Stromal cell of bone marrow (primary cell): ENCODE measurements at regions not wholly inside any gene's neighbourhood (a gene's known extent, or its start where the extent isn't known, plus 50 kb on each side); places are given as distances from the start of the nearest gene placed in this dataset.
"Not testable (repeated sequence)": the region's sequence is repeated elsewhere in the genome, so short reads cannot be mapped to it uniquely, and the experiment has no call there.

Experiments
- DNase-seq: peaks from one replicate; pipeline ENCODE4 v3.0.0-alpha.2; 2012; ENCODE audit warnings: low read depth

DNA sequence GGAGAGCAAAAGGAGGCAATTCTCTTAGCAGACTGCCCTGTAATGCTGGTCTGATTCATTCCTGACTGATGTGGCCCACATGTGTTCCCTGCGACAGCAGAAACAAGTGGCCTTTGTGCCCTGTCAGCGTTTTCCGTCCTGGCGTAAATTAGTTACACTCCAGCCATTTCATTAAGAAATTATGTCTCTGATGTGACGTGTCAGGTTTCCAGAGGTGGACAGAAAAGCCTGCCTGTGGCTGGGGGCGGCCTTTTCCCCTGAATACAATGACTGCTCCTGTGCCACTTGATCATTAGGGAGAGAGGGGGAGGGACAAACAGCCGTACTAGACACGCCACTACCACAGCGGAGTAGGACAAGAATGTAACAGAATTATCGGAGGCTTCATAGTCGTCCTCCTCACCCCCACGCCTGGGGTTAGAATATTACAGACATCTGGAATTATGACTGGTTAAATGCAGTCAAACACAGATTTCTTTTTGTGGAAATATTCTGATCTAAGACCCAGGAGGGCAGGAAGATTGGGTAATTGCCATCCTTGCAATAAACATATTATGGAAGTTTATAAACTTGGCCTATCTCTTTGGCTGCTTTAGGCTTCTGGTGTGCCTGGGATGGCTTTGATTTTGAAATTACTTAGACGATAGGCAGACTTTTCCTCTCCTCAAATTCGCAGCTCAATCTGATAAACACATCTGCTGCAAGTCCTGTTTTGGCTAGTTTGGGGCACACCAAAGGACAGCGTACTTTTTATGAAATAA lies 146.2 kb upstream of the BCOR start:
- DNase-seq, result no peak

DNA sequence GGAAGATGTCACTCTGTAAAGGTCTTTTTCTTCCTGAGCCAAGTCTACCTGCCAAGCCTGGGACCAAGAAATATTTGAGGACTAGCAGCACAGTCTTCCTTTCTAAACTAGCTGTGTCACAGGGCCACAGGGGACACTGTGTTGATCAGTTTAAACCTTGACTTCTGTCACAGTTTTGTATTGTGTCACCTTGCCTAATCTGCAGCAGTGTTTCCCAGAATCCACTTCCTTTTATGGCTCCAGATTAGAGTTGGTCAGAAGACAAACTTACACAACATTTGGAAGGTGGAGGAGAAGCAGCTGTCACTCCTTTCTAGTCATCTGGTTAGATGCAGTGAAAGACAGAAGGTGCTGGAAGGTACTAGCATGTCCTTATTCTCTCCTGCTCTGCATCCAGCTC lies 143.1 kb upstream of the BCOR start:
- no peak for DNase-seq

DNA sequence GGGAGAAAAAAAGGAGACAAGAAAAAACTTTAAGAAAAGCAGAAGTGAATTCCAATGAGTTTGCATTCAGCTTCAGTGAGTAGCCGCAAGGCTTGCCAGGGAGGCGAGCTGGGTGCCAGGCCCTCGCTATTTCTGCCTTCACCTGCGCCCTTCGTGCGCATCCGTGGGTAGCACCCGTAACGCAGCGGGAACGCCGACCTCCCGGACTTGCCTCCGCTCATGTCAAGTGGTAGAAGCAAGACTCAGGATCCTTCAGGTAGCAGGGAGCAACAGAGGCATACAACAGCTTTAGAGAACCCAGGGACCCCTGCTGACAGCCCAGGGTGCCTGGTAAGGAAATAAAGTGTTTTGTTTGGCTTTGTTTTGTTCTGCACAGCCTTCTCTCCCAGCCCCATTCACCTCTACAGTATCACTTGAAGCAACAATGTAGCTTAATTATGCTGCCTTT lies 140.0 kb upstream of the BCOR start:
- DNase-seq, result no peak

DNA sequence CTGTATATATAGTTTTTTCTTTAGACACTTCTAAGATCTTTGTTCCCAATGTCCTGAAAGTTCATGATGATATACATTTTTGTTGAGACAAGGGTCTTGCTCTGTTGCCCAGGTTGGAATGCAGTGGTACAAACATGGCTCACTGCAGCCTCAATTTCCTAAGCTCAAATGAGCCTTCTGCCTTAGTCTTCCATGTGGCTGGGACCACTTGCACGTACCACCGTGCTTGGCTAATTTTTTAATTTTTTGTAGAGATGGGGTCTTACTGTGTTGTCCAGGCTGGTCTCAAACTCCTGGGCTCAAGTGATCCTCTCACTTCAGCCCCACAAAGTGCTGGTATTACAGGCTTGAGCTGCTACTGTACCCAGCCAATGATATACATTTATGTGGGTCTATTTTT lies 132.9 kb upstream of the BCOR start:
- no peak for DNase-seq

DNA sequence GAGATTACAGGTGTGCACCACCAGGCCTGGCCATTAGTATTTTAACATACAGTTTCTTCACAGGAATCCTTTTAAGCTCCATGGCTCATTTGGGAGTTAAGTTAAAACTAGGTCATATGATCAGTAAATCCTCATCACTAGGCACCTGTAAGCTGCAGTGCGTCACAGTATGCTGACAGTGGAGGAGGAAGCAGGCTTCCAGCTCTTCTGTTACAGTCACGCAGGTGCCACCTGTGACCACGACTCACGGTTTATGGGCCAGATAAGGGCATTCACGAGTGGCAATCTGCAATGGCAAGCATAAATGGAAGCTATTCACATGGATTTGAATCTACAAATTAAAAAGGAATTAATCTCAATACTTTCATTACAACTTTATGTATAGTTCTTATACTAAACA lies 129.4 kb upstream of the BCOR start:
- no peak for DNase-seq

DNA sequence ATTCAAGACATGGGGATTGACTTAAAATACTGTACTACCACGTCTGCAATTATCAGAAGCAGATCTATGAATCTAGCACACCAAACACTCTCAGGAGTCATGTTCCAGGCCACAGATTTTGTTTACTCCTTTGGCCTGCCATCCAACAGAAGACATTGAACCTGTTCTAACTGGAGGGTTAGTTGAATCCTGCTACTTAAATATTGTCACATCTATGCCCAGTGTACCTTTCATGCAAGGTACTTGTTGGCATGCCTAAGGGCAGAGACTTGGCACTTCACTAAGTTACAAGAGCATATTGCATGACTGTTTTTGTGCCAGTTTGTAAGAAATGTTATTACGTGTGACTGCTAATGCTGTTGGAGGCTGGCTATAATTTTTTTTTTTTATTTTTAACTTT lies 126.9 kb upstream of the BCOR start:
- no peak for DNase-seq

DNA sequence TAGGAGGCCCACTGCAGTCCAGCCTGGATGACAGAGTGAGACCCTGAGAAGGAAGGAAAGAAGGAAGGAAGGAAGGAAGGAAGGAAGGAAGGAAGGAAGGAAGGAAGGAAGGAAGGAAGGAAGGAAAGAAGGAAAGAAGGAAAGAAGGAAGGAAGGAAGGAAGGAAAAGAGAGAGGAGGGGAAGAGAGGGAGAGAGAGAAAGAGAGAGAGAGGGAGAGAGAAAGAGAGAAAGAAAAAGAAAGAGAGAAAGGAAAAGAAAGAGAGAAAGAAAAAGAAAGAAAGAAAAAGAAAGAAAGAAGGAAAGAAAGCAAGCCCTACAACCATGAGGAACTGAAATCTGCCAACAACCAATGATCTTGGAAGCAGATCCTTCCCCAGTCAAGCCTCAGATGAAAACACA lies 124.9 kb upstream of the BCOR start:
- DNase-seq, result not testable (repeated sequence)

DNA sequence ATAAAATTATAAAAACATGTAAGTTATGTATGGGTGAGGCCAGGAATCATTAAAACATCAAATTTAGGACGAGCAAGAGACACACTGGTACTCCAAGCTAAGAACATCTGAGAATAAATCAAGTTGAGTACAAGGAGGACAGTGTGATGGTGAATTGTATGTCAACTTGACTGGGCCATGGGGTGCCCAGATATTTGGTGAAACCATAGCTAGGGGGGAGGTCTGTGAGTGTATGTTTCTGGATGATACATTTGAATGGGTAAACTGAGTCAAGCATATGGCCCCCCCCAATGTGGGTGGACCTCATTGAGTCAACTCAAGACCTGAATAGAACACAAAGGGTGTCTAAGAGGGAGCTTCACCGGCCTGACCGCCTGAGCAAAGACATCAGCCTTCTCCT lies 115.3 kb upstream of the BCOR start:
- DNase-seq, result no peak

DNA sequence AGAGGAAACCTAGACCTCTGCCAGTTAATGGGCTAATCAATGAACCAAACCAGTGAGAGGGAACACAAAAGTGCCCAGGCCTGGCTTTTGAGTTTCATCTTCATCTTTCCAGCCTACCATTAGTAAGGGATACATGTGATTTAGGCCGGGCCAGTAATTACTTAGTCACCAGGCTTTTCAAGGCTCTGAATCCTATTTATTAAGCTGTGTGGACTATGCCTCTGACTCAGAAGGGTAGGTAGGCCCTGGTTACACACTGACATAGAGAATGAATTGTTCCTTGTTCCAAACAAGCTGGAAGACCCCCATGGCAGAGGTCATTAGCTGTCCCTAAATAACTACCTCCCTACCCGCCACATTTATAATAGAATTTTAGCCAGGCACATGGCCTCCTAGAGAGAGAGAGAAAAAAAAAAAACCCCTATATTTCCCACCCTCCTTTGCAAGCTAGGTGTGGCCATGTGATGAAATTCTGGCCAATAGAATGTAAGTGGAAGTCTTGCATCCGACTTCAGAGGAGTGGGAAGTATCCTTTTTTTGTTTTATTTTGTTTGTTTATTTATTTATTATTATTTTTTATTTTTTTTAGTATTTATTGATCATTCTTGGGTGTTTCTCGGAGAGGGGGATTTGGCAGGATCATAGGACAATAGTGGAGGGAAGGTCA lies 112.3 kb upstream of the BCOR start:
- peak; percentile 54 for DNase-seq

DNA sequence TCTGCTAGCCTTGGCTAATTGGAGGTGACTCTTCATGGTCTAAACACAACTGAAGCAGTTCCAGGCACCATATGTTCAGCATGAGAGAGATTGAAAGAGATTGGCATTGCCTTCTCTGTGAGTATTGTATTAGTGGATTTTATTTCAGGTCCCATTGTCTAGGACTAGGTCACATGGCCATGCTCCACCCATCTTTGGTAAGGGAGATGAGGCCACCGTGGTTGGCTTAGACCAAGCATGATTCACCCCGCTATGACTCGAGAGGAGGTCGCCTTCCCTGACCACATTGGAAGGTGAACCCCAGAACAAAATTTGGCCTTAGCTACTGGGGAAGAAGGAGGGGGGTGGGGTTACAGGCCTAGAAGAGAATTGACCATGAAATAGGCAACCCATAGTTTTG lies 109.9 kb upstream of the BCOR start:
- DNase-seq, result peak; percentile 32

DNA sequence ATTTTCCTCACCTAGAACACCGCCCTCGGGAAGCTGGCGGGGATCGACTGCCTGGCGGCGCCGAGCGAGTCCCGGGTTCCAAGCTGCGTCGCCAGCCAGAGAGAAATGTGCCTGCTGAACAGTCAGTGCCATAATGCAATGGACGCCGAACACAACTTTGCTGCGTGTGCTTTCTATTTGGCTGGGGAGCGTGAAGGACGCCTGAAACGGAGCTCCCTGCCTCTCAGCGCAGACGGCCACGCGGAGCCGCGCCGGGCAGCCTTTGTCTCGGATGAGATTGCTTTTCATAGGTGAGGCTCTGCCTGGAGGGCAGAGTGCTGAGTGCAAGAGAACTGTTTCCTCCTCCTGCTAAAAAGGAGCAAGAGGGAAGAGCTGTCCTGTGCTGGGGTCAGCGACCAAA lies 107.7 kb upstream of the BCOR start:
- no peak for DNase-seq

DNA sequence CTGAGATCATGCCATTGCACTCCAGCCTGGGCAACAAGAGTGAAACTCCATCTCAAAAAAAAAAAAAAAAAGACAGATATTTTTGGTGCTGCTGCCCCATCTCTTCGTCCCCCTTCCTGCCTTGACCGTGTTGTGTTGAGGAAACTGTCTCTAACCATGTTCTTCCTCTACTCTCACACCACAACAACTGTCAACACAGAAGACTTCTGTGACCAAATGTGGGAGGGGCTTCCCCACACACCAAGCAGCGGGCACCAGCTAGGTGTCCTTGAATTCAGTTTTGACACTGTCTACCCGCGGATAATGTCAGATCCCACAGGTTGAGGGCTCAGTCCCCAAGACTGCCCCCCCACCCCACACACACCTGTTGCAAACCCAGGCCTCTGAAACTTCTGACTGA lies 104.7 kb upstream of the BCOR start:
- no peak for DNase-seq

DNA sequence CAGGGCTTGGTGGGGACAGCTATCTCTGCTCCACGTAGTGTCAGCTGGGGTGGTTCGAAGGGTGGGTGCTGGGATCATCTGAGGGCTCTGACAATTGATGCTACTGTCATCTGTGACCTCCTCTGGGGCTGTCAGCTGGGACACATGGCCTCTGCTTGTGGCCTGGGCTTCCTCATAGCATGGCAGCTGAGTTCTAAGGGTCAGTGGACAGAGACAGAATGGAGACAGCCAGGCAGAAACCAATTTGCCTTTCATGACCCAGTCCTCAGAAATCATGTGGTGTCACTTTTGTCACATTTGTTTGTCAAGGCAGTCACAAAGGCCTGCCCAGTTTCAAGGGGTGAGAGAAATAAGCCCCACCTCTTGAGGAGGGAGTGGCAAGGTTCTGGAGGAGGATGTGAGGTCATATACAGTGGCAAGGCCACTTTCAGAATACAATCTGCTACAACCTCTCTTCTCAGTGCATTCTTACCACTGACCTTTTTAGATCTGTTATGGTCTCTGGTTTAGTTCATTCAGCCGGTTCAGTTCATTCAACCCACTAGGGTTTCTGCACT lies 103.6 kb upstream of the BCOR start:
- no peak for DNase-seq

DNA sequence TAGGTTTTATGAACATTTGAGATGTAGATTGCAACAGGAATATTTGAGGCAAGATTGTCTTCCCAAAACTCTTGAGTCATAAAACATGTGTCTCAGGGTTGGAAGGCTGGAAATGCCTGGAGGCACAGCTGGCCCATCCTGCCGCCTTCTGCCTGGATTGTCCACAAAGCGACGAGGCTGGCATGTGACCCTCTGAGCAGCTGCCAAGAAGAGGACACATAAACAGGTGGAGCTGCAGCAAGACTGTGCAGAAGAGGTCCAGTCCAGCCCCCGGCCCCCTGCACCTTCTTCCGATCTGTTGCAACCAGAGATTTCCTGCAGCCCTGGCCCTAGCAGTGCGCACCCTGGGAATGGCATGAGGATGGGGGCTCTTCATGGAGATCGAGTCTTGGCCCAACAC lies 101.9 kb upstream of the BCOR start:
- DNase-seq, result no peak

DNA sequence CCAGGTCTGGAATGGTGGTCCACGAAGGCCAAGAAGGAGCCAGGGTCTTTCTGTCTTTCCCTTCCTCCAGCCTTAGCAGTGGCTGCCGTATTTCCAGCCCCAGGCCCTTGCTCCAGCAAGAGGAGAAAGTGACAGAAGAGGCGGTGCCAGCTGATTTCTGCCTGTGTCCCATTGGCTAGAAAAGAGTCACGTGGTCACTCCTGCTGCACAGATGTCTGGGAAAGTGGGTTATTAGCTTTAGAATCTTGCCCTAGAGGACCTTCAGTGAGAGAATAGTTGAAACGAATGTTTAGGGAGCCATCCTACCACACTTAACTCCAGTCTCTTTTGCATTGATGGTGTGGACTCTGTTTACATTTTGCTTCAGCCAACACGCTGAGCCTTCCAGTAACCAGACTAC lies 99.3 kb upstream of the BCOR start:
- DNase-seq, result no peak

DNA sequence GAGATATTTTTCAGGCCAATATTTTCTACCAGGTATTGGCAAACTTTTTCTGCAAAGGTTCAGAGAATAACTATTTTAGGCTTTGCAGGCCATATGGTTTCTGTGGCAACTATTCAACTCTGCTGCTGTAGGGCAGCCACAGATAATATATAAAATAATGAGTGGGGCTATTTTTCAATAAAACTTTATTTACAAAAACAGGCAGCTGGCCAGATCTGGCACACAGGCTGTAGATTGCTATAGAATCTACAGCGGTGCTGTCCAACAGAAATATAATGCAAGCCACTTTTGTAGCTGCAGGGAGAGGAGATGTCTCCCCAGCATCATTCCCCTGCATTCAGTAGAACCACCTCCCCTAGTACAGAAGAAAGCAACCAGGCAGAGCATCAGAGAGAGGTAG lies 97.6 kb upstream of the BCOR start:
- no peak for DNase-seq

DNA sequence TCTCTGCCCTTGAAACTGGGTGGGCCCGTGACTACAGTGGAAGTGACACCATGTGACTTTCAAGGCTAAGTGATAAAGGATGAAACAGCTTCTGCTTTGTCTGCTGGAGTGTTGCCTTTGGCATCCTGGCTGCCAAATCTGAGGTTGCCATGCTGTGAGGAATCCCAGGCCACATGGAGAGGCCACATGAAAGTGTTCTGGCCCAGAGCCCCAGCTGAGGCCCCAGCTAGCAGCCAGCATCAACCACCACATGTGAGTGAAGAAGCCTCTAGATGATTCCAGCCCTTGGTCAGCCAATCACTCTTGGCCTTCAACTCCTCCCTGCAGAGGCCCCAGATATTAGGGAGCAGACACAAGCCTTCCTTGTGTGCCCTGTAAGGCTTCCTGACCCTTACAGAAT lies 94.4 kb upstream of the BCOR start:
- DNase-seq, result no peak

DNA sequence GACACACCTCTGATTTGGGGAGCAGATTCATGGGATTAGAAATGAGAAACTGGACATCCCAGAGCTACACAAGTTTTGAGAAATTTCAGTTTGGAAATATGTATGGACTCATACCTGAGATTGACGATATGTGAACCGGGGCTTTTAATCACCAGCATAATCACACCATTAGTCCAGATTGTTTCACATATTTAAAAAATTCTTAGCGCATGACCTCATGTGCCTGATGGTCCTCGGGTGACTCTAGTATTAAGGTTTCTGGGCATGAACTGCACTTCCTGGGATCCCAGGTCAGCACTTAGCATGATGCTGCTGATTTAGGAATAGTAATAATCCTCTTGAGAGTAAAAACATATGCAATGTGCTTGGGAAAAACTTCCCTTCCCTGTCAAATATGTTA lies 91.9 kb upstream of the BCOR start:
- no peak for DNase-seq

DNA sequence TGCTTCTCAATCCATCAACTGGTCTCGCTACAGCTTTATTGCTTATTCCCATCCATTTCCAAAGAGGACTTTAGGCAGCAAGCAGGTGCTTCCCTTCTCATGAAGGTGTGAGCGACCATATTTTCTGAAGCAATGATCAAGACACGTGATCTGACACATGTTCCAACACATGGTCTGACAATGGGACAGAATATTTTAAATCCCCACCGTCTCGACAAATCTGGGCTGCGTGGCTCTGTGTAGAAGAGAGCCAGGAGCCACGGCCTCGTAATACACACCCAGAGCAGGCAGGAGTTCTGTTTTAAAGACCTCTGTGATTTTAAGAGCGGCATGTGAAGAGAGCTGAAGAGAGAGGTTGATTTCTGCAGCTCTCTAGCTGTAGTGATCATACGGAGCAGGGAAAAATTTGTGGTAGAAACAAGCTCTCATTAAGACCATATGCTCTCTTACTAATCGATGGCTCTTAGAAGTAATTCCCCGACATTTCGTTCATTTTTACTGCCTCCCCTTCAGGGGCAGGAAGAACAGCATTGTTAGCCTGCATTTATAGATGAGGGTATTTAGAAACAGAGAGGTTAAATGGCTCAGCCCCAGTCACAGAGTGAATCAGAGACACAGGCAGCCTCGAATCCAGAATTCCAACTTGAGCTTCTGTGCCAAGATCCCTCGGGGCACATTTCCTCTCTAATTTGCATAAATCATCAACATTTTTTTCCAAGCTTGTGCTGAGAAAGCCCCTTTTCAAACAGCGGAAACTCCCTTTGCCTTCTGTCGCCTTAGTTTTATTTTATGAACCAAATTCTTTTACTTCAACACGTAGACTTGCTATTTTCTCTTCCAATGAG lies 91.0 kb upstream of the BCOR start:
- DNase-seq, result no peak

DNA sequence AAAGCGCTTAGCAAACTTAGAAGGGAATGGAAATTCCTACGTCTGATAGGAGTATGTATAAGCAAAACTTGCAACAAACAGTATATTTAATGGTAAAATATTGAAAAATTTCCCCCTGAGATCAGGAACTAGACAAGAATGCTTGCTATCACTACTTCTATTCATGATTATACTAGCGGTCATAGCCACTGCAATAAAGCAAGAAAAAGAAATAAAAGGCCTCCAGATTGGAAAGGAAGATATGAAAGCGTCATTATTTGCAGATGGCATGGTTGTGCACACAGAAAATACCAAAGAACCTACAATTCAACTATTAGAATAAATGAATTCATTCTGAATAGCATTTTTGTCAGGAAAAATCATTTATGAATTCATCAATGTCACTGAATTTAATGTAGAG lies 87.2 kb upstream of the BCOR start:
- DNase-seq, result no peak

DNA sequence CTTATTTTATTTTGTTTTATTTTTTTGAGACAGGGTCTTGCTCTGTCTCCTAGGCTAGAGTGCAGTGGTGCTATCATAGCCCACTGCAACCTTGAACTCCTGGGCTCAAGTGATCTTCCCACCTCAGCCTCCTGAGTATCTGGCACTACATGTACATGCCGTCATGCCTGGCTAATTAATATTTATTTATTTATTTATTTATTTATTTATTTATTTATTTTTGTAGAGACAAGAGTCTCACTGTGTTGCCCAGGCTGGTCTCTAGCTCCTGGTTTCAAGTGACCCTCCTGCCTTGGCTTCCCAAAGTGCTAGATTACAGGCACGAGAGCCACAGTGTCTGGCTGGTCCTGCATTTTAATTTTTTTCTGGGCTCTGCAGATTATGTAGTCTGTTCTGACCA lies 84.9 kb upstream of the BCOR start:
- DNase-seq, result no peak

DNA sequence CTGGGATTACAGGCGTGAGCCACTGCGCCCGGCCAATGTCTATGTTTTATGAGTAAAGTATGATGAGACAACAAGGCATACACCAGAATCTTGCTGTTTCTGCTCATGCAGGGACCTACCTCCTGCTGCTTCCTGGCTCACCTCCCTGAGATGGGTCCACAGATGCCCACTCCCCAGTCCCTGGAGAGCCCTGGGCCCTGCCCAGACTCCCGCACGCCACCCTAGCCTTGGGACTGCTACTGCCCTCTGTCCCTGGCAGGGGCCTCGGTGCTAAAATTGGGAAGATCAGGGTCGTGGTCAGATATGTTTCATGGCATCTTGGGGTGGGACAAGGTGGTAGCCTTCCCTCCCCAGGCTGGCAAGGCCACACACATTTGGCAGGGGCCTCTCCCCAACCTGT lies 84.3 kb upstream of the BCOR start:
- DNase-seq, result no peak

DNA sequence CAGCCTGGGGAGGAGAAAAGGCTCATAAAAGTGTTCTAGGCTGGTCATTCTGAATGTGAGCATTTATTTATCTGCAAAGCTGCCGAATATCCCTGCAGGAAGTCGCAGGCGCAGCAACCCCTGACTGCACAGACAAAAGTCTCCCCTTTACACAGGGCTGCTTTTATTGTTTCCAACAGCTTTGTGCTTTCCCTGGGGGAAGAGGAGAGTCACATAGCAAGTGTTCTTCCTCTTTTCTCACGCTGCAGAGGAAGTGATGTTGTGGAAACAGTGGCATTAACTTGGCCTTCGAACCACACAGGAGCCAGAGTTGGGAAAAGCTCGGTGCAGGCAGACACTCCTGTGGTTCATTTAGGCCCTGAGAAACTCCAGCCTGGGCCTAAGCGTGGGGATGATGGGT lies 81.5 kb upstream of the BCOR start:
- no peak for DNase-seq
